HCT116 (cell line): ENCODE measurements at regions not wholly inside any gene's neighbourhood (a gene's known extent, or its start where the extent isn't known, plus 50 kb on each side); places are given as distances from the start of the nearest gene placed in this dataset.

Experiments
- ATAC-seq: fragments of 200-7000 bp; cut with Tn5 transposase; 2 replicates; pipeline ENCODE4 v1.9.1; 2020; ENCODE audit warnings: mild to moderate bottlenecking, moderate library complexity
- BruUV-seq: library from RNA; stranded (reverse); fragments of 400-500 nt; replicated peaks from 2 replicates; lab custom pipeline; 2021; lab: Mats Ljungman, UMichigan
- CTCF ChIA-PET: fragments of 300-600 bp; sonication (Branson Sonifier 250); formaldehyde crosslinking; loops from one replicate; lab custom pipeline; 2021; ENCODE audit warnings: antibody characterized with exemption; lab: Charles Lee
- POLR2A ChIA-PET: fragments of 300-600, 350-600 bp; sonication (Branson Sonifier 250); formaldehyde crosslinking; loops from one replicate; lab custom pipeline; 2021; ENCODE audit warnings: antibody characterized with exemption; lab: Charles Lee
- RAD21 ChIA-PET, 2 experiments: fragments of 300-600 bp; sonication (Branson Sonifier 250); formaldehyde crosslinking; loops; one replicate each; lab custom pipeline; 2023; ENCODE audit warnings: low total read pairs in 2 of 2; ENCODE audit not compliant: uncharacterized antibody in 2 of 2, unreplicated experiment in 2 of 2, low non-redundant PET in 1 of 2; lab: Charles Lee
- DNase-seq: peaks from one replicate; pipeline ENCODE4 v3.0.0-alpha.2; 2010; ENCODE audit warnings: low read depth, low spot score
- H2AFZ ChIP-seq: fragments of 200-600 bp; shearing (Covaris generic), sonication (generic); 2 replicates; pipeline ENCODE4 v1.6.1; 2017; ENCODE audit warnings: low read depth, mixed run types, mixed read lengths, antibody characterized with exemption, low read length; ENCODE audit not compliant: poor library complexity, severe bottlenecking
- H3K27ac ChIP-seq: 2 replicates; pipeline ENCODE4 v1.5.1; 2012; ENCODE audit warnings: low read depth, low read length
- H3K27me3 ChIP-seq: fragments of 200-600 bp; sonication (generic); 2 replicates; pipeline ENCODE4 v1.6.1; 2016; ENCODE audit warnings: mixed run types, low read length, mixed read lengths; ENCODE audit not compliant: insufficient read depth
- H3K36me3 ChIP-seq, 2 experiments: fragments of 200-500 bp in 1 of 2; fragments of 200-600 bp in 1 of 2; sonication (Bioruptor generic) in 1 of 2; sonication (generic) in 1 of 2; 2 replicates each; pipeline versions ENCODE4 v1.5.1 to v1.6.1; 2014 to 2016; ENCODE audit warnings: low read length in 2 of 2, inconsistent platforms in 1 of 2, mixed read lengths in 1 of 2, mixed run types in 1 of 2; ENCODE audit not compliant: insufficient read depth in 2 of 2, control insufficient read depth in 1 of 2
- H3K4me1 ChIP-seq, 2 experiments: fragments of 200-600 bp in 1 of 2; sonication (generic) in 1 of 2; 2 replicates each; pipeline versions ENCODE4 v1.5.1 to v1.6.1; 2012 to 2017; ENCODE audit warnings: low read length in 2 of 2, inconsistent platforms in 1 of 2, mild to moderate bottlenecking in 1 of 2, mixed read lengths in 1 of 2, mixed run types in 1 of 2, moderate library complexity in 1 of 2; ENCODE audit not compliant: insufficient read depth in 2 of 2, control insufficient read depth in 1 of 2
- H3K4me2 ChIP-seq: fragments of 200-600 bp; sonication (generic); 2 replicates; pipeline ENCODE4 v1.6.1; 2017; ENCODE audit warnings: mixed run types, low read length, mixed read lengths
- H3K4me3 ChIP-seq, 2 experiments: fragments of 200-600 bp in 1 of 2; sonication (generic) in 1 of 2; replicated peaks in 1 of 2; 2 replicates each; pipeline ENCODE4 v1.5.1; 2011 to 2016; ENCODE audit warnings: low read length in 2 of 2, control low read depth in 1 of 2, low read depth in 1 of 2, mild to moderate bottlenecking in 1 of 2, mixed read lengths in 1 of 2, mixed run types in 1 of 2
- H3K79me2 ChIP-seq: fragments of 200-600 bp; sonication (generic); 2 replicates; pipeline ENCODE4 v1.6.1; 2017; ENCODE audit warnings: mild to moderate bottlenecking, mixed run types, low read length, moderate library complexity, mixed read lengths; ENCODE audit not compliant: insufficient read depth
- H3K9ac ChIP-seq: fragments of 200-600 bp; sonication (generic); 2 replicates; pipeline ENCODE4 v1.6.1; 2016; ENCODE audit warnings: low read length, mixed read lengths
- H3K9me2 ChIP-seq: fragments of 200-600 bp; sonication (generic), shearing (Covaris generic); 2 replicates; pipeline ENCODE4 v1.6.1; 2017; ENCODE audit warnings: mixed run types, mild to moderate bottlenecking, moderate library complexity; ENCODE audit not compliant: insufficient read depth
- H3K9me3 ChIP-seq, 2 experiments: fragments of 200-500 bp in 1 of 2; fragments of 200-600 bp in 1 of 2; sonication (Bioruptor generic) in 1 of 2; sonication (generic) in 1 of 2; 2 replicates each; pipeline ENCODE4 v1.6.1; 2014 to 2017; ENCODE audit warnings: low read length in 2 of 2, mixed read lengths in 2 of 2, inconsistent platforms in 1 of 2, low read depth in 1 of 2, mild to moderate bottlenecking in 1 of 2, mixed run types in 1 of 2, moderate library complexity in 1 of 2; ENCODE audit not compliant: control insufficient read depth in 1 of 2, insufficient read depth in 1 of 2
- H4K20me1 ChIP-seq: fragments of 200-600 bp; sonication (generic), shearing (Covaris generic); 2 replicates; pipeline ENCODE4 v1.6.1; 2017; ENCODE audit warnings: mixed run types, mild to moderate bottlenecking, moderate library complexity; ENCODE audit not compliant: insufficient read depth
- ATF3 ChIP-seq: IDR thresholded peaks from 2 replicates; pipeline ENCODE4 v1.6.1; 2012
- CBX3 ChIP-seq: IDR thresholded peaks from 2 replicates; pipeline ENCODE4 v1.6.1; 2012; ENCODE audit warnings: low read depth
- CEBPB ChIP-seq: IDR thresholded peaks from 2 replicates; pipeline ENCODE4 v1.6.1; 2012; ENCODE audit warnings: low read depth
- CTCF ChIP-seq, 3 experiments: fragments of 200-600 bp in 1 of 3; sonication (generic) in 1 of 3; IDR thresholded peaks in 2 of 3; conservative IDR thresholded peaks in 1 of 3; 2 replicates each; pipeline ENCODE4 v1.5.1; 2012 to 2017; ENCODE audit warnings: low read depth in 2 of 3, low read length in 2 of 3, antibody characterized with exemption in 1 of 3, borderline replicate concordance in 1 of 3, control low read depth in 1 of 3, mild to moderate bottlenecking in 1 of 3, mixed read lengths in 1 of 3, mixed run types in 1 of 3, moderate library complexity in 1 of 3; ENCODE audit not compliant: insufficient read depth in 1 of 3
- ELF1 ChIP-seq: IDR thresholded peaks from 2 replicates; pipeline ENCODE4 v1.6.1; 2012; ENCODE audit warnings: low read depth, borderline replicate concordance
- EZH2 ChIP-seq: fragments of 200-600 bp; sonication (generic); IDR thresholded peaks from 2 replicates; pipeline ENCODE4 v1.6.1; 2017; ENCODE audit warnings: antibody characterized with exemption, mixed run types
- EZH2phosphoT487 ChIP-seq: fragments of 200-600 bp; IDR thresholded peaks from 2 replicates; pipeline ENCODE4 v1.6.1; 2018; ENCODE audit warnings: antibody characterized with exemption, borderline replicate concordance
- JUND ChIP-seq: IDR thresholded peaks from 2 replicates; pipeline ENCODE4 v1.6.1; 2012
- MAX ChIP-seq: IDR thresholded peaks from 2 replicates; pipeline ENCODE4 v1.6.1; 2012
- POLR2A ChIP-seq: IDR thresholded peaks from 2 replicates; pipeline ENCODE4 v1.7.0; 2011; ENCODE audit warnings: borderline replicate concordance; ENCODE audit not compliant: insufficient read depth, insufficient read length; ENCODE audit errors: extremely low read depth
- POLR2AphosphoS5 ChIP-seq: IDR thresholded peaks from 2 replicates; pipeline ENCODE4 v1.6.1; 2011; ENCODE audit warnings: mild to moderate bottlenecking, low read depth, low read length, moderate library complexity
- REST ChIP-seq: IDR thresholded peaks from 2 replicates; pipeline ENCODE4 v1.6.1; 2012; ENCODE audit warnings: low read depth
- SP1 ChIP-seq: IDR thresholded peaks from 2 replicates; pipeline ENCODE4 v1.6.1; 2012; ENCODE audit warnings: low read depth
- SRF ChIP-seq: IDR thresholded peaks from 2 replicates; pipeline ENCODE4 v1.6.1; 2012; ENCODE audit warnings: low read depth
- TCF7L2 ChIP-seq: IDR thresholded peaks from 2 replicates; pipeline ENCODE4 v1.7.0; 2011; ENCODE audit warnings: borderline replicate concordance, inconsistent platforms; ENCODE audit not compliant: insufficient read depth, insufficient read length; ENCODE audit errors: extremely low read depth
- YY1 ChIP-seq: IDR thresholded peaks from 2 replicates; pipeline ENCODE4 v1.6.1; 2011; ENCODE audit warnings: low read length, low read depth, moderate library complexity, mild to moderate bottlenecking; ENCODE audit not compliant: insufficient replicate concordance; ENCODE audit errors: extremely low read depth
- ZFX ChIP-seq: fragments of 450-650 bp; IDR thresholded peaks from 2 replicates; pipeline ENCODE4 v1.6.1; 2017
- intact Hi-C: fragments of 100-400 bp; cut with micrococcal nuclease; formaldehyde crosslinking; loops from 2 replicates; pipeline ENCODE4 v1.10.0; 2022

GRCh38 chr1:113217447-113218208, 144.6 kb downstream of the LRIG2 start:
- POLR2A ChIA-PET: no interaction called here
- DNase-seq (no peak), ATAC-seq (no peak)
- H3K4me2 ChIP-seq: no peak overlapping the region
- intact Hi-C loops: no loop called here
- no peaks in the 10 kb centered on the region for H3K79me2 ChIP-seq
- RAD21 ChIA-PET: interaction anchor here in 1 of 2 experiments (0.5 kb wide), 1 partner anchor 42 kb away, joined by 3 read pairs; no protein-coding TSS in a partner anchor
- no peaks in the 10 kb centered on the region for H3K9me2 ChIP-seq
- no peaks in the 10 kb centered on the region; a peak in 1 of 4 replicates for H3K9me3 ChIP-seq
- H3K4me1 ChIP-seq: no peaks in the 10 kb centered on the region
- no peak for TF ChIP-seq CTCF (IDR thresholded peaks at IDR 0.05 in 2 of 3, conservative IDR thresholded peaks at IDR 0.05 in 1 of 3; ENCODE audit: borderline replicate concordance in 1 of 3, insufficient read depth in 1 of 3, low read depth in 2 of 3, low read length in 2 of 3)
- TF ChIP-seq POLR2AphosphoS5: no peak
- TF ChIP-seq MAX: no peak
- no peak for TF ChIP-seq REST
- TF ChIP-seq SP1: no peak
- no peak for TF ChIP-seq POLR2A
- TF ChIP-seq SRF: no peak
- TF ChIP-seq ATF3: no peak
- no peak for TF ChIP-seq EZH2
- TF ChIP-seq YY1: no peak
- no peak for TF ChIP-seq CBX3
- no peak for TF ChIP-seq TCF7L2
- no peak for TF ChIP-seq CEBPB
- no peak for TF ChIP-seq ELF1
- no peak for TF ChIP-seq JUND
- TF ChIP-seq EZH2phosphoT487: no peak
- no peak for TF ChIP-seq ZFX
- no peak overlapping the region for H3K4me3 ChIP-seq
- no peak overlapping the region for H3K27ac ChIP-seq
- H3K9ac ChIP-seq: no peak overlapping the region
- H4K20me1 ChIP-seq: no peaks in the 10 kb centered on the region
- BruUV-seq: no TSS peak
- H2AFZ ChIP-seq: no peak overlapping the region
- no peaks in the 10 kb centered on the region for H3K36me3 ChIP-seq
- CTCF ChIA-PET: no interaction called here
- H3K27me3 ChIP-seq: no peaks in the 10 kb centered on the region
